ENCODE measurements at regions not wholly inside any gene's neighbourhood (a gene's known extent, or its start where the extent isn't known, plus 50 kb on each side); places are given as distances from the start of the nearest gene placed in this dataset.

DNA sequence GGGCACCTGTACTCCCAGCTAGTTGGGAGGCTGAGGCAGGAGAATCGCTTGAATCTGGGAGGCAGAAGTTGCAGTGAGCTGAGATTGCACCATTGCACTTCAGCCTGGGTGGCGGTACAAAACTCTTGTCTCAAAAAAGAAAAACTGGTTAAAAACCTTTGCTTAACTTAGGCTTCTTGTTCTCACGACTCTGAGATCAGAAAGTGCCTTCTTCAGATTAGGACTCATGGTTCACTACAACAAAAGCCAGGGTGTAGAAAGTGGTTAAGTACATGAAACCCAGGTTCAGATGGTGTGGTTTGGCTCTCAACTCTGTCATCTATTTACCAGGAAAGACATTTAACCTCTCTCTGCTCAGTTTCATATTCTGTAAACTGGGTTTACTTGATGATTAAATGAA, 168.4 kb downstream of the TUSC7 start:
- TF ChIP-seq GTF2F1 (IDR thresholded peaks at IDR 0.05; ENCODE audit: low read depth, low read length) (no peak), EWSR1 (IDR thresholded peaks at IDR 0.05; ENCODE audit: borderline replicate concordance, low read depth, partially characterized antibody) (no peak), POLR2AphosphoS5 (IDR thresholded peaks at IDR 0.05; ENCODE audit: control insufficient read depth, insufficient read depth, low read depth, low read length) (no peak)
- TF ChIP-seq, protein P1, sequence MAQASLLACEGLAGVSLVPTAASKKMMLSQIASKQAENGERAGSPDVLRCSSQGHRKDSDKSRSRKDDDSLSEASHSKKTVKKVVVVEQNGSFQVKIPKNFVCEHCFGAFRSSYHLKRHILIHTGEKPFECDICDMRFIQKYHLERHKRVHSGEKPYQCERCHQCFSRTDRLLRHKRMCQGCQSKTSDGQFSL (CRISPR knock-in tag; IDR thresholded peaks at IDR 0.05): no peak
- TF ChIP-seq, protein P1 (tag; IDR thresholded peaks at IDR 0.05): no peak
- TF ChIP-seq, protein P2, sequence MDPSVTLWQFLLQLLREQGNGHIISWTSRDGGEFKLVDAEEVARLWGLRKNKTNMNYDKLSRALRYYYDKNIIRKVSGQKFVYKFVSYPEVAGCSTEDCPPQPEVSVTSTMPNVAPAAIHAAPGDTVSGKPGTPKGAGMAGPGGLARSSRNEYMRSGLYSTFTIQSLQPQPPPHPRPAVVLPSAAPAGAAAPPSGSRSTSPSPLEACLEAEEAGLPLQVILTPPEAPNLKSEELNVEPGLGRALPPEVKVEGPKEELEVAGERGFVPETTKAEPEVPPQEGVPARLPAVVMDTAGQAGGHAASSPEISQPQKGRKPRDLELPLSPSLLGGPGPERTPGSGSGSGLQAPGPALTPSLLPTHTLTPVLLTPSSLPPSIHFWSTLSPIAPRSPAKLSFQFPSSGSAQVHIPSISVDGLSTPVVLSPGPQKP (CRISPR knock-in tag; IDR thresholded peaks at IDR 0.05): no peak
- TF ChIP-seq, protein P3, sequence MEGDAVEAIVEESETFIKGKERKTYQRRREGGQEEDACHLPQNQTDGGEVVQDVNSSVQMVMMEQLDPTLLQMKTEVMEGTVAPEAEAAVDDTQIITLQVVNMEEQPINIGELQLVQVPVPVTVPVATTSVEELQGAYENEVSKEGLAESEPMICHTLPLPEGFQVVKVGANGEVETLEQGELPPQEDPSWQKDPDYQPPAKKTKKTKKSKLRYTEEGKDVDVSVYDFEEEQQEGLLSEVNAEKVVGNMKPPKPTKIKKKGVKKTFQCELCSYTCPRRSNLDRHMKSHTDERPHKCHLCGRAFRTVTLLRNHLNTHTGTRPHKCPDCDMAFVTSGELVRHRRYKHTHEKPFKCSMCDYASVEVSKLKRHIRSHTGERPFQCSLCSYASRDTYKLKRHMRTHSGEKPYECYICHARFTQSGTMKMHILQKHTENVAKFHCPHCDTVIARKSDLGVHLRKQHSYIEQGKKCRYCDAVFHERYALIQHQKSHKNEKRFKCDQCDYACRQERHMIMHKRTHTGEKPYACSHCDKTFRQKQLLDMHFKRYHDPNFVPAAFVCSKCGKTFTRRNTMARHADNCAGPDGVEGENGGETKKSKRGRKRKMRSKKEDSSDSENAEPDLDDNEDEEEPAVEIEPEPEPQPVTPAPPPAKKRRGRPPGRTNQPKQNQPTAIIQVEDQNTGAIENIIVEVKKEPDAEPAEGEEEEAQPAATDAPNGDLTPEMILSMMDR (IDR thresholded peaks at IDR 0.05 in 2 of 3, conservative IDR thresholded peaks at IDR 0.05 in 1 of 3; ENCODE audit: insufficient read depth in 2 of 3, low read depth in 1 of 3, low read length in 3 of 3): no peak

All from K562 (cell line).